DND-41 (cell line): ENCODE measurements at regions not wholly inside any gene's neighbourhood (a gene's known extent, or its start where the extent isn't known, plus 50 kb on each side); places are given as distances from the start of the nearest gene placed in this dataset.

ENCODE experiments used
- CTCF ChIP-seq: IDR thresholded peaks from 2 replicates; pipeline ENCODE4 v1.5.1; 2012; ENCODE audit warnings: borderline replicate concordance, low read length, moderate library complexity, mild to moderate bottlenecking; ENCODE audit not compliant: poor library complexity, severe bottlenecking; ENCODE audit errors: extremely low read depth
- EZH2 ChIP-seq: IDR thresholded peaks from 3 replicates; pipeline ENCODE4 v1.6.1; 2012; ENCODE audit warnings: borderline replicate concordance, low read depth, mild to moderate bottlenecking, moderate library complexity, low read length, inconsistent platforms; ENCODE audit not compliant: severe bottlenecking

DNA sequence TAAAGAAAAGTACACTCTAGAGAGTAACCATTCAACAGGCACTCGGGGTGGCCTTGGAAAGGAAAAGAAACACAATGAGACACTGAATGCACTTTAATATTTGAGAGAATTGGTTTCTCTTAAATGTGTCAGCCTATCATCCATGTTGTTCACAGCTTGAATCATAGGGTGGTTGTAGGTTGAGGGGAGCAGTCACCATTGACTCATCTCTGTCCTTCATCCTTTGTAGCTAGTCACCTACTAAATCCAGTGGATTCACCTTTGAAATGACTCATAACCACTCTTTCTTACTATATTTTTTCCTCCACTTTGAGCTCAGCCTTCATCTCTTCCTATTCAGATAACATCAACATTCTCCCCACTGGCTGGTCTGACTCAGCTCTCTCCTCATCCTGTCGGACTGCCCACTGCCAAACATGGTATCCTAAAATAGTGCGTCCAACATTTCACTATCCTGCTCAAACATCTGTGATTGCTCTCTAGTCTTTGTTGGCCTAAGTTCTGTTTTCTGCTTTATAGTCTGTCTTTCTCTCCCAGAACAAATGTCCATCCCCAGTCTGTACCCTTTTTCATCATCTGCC, 182.7 kb upstream of the GADL1 start:
- TF ChIP-seq CTCF (no peak), EZH2 (no peak)
